Sigmoid colon (tissue), 4 donors: ENCODE measurements at regions not wholly inside any gene's neighbourhood (a gene's known extent, or its start where the extent isn't known, plus 50 kb on each side); places are given as distances from the start of the nearest gene placed in this dataset.

ENCODE experiments used
- CTCF ChIP-seq, 4 experiments: fragments of 450-650 bp in 3 of 4; fragments of 200-600 bp in 1 of 4; IDR thresholded peaks; one replicate each; pipeline ENCODE4 v1.5.1; 2016 to 2019; ENCODE audit warnings: antibody characterized with exemption in 4 of 4, mild to moderate bottlenecking in 3 of 4, moderate library complexity in 2 of 4
- POLR2A ChIP-seq, 2 donors: fragments of 450-650 bp; IDR thresholded peaks; one replicate each; pipeline ENCODE4 v1.6.1; 2016; ENCODE audit warnings: antibody characterized with exemption in 2 of 2, mild to moderate bottlenecking in 2 of 2, moderate library complexity in 2 of 2
- POLR2AphosphoS5 ChIP-seq, 4 donors: sonication (generic); formaldehyde crosslinking; IDR thresholded peaks; one replicate each; pipeline ENCODE4 v1.6.1; 2017; ENCODE audit warnings: antibody characterized with exemption in 4 of 4

- no peak for TF ChIP-seq CTCF (IDR thresholded peaks at IDR 0.05)
- no peak for TF ChIP-seq POLR2A (IDR thresholded peaks at IDR 0.05)
- TF ChIP-seq POLR2AphosphoS5 (IDR thresholded peaks at IDR 0.05) = no peak
These were observed 330.6 kb downstream of the SPRY2 start for GRCh38 chr13:80010286-80010831.
